ENCODE measurements at regions not wholly inside any gene's neighbourhood (a gene's known extent, or its start where the extent isn't known, plus 50 kb on each side); places are given as distances from the start of the nearest gene placed in this dataset.

- TF ChIP-seq CTCF (IDR thresholded peaks at IDR 0.05; ENCODE audit: low read depth, low read length): no peak
- no peak for DNase-seq (ENCODE audit: low read depth in 2 of 2)
Measured at GRCh38 chr9:105964156-105964555, 269.8 kb downstream of the TMEM38B start.

GRCh38 chr9:105966834-105967233, 272.5 kb downstream of the TMEM38B start:
- H3K4me3 ChIP-seq (replicated peaks in 1 of 2; ENCODE audit: low read depth in 2 of 2, low read length in 2 of 2): no peak overlapping the region
- no peak for TF ChIP-seq CTCF (IDR thresholded peaks at IDR 0.05; ENCODE audit: low read depth, low read length)
- DNase-seq (ENCODE audit: low read depth in 2 of 2): no peak

More at GRCh38 chr9:105964156-105964555, 269.8 kb downstream of the TMEM38B start:
- H3K4me3 ChIP-seq (replicated peaks in 1 of 2; ENCODE audit: low read depth in 2 of 2, low read length in 2 of 2): no peak overlapping the region

- no peak for DNase-seq (ENCODE audit: low read depth in 2 of 2)
- no peak for TF ChIP-seq CTCF (IDR thresholded peaks at IDR 0.05; ENCODE audit: low read depth, low read length)
- no peak overlapping the region for H3K4me3 ChIP-seq (replicated peaks in 1 of 2; ENCODE audit: low read depth in 2 of 2, low read length in 2 of 2)
Measured at GRCh38 chr9:105967248-105967647, 272.9 kb downstream of the TMEM38B start.

GRCh38 chr9:105967797-105968196, 273.5 kb downstream of the TMEM38B start:
- no peak overlapping the region for H3K4me3 ChIP-seq (replicated peaks in 1 of 2; ENCODE audit: low read depth in 2 of 2, low read length in 2 of 2)
- DNase-seq (ENCODE audit: low read depth in 2 of 2): no peak
- no peak for TF ChIP-seq CTCF (IDR thresholded peaks at IDR 0.05; ENCODE audit: low read depth, low read length)

GRCh38 chr9:105968811-105969466, 274.6 kb downstream of the TMEM38B start:
- no peak overlapping the region for H3K4me3 ChIP-seq (replicated peaks in 1 of 2; ENCODE audit: low read depth in 2 of 2, low read length in 2 of 2)
- no peak for TF ChIP-seq CTCF (IDR thresholded peaks at IDR 0.05; ENCODE audit: low read depth, low read length)
- DNase-seq (ENCODE audit: low read depth in 2 of 2): no peak

GRCh38 chr9:105969636-105970035, 275.3 kb downstream of the TMEM38B start:
- no peak for TF ChIP-seq CTCF (IDR thresholded peaks at IDR 0.05; ENCODE audit: low read depth, low read length)
- no peak for DNase-seq (ENCODE audit: low read depth in 2 of 2)
- no peak overlapping the region for H3K4me3 ChIP-seq (replicated peaks in 1 of 2; ENCODE audit: low read depth in 2 of 2, low read length in 2 of 2)

GRCh38 chr9:105971986-105972385, 277.6 kb downstream of the TMEM38B start:
- no peak overlapping the region for H3K4me3 ChIP-seq (replicated peaks in 1 of 2; ENCODE audit: low read depth in 2 of 2, low read length in 2 of 2)
- TF ChIP-seq CTCF (IDR thresholded peaks at IDR 0.05; ENCODE audit: low read depth, low read length): no peak

More at GRCh38 chr9:105971986-105972385, 277.6 kb downstream of the TMEM38B start:
- DNase-seq (ENCODE audit: low read depth in 2 of 2): no peak

Measured in cardiac fibroblast (primary cell).